ENCODE measurements at regions not wholly inside any gene's neighbourhood (a gene's known extent, or its start where the extent isn't known, plus 50 kb on each side); places are given as distances from the start of the nearest gene placed in this dataset.

- no peak for TF ChIP-seq TARDBP (IDR thresholded peaks at IDR 0.05)
- no peak for TF ChIP-seq ZNF384 (IDR thresholded peaks at IDR 0.05)
- TF ChIP-seq BHLHE40 (IDR thresholded peaks at IDR 0.05; ENCODE audit: borderline replicate concordance): no peak
- TF ChIP-seq HDGF (IDR thresholded peaks at IDR 0.05; ENCODE audit: borderline replicate concordance): no peak
- TF ChIP-seq CTBP1 (IDR thresholded peaks at IDR 0.05; ENCODE audit: borderline replicate concordance): no peak
- TF ChIP-seq FOXK2 (IDR thresholded peaks at IDR 0.05): no peak
Measured at GRCh38 chr1:113241237-113241636, 149.1 kb upstream of the MAGI3 start.

Measured in HEK293T (cell line).